ENCODE measurements at regions not wholly inside any gene's neighbourhood (a gene's known extent, or its start where the extent isn't known, plus 50 kb on each side); places are given as distances from the start of the nearest gene placed in this dataset.

DNA sequence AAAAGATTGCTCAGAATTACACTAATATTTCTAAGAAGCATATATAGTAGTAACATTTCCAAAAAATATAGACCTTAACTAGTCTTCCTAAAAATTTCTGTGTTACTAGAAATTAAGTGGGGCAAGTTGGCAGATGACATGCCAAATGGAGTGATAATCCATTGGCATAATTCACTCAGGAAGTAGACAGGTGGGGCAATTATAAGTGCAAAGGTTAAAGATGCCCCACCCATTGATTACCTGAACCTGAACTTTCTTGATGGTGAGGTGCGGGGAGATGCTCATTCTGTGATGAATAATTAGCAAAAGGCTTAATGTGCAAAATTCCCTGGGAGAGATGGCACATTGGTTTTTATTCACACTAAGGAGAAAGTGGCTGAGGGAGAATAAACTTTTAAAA is 145.8 kb upstream of the RASGEF1B start:
- TF ChIP-seq, protein P1, sequence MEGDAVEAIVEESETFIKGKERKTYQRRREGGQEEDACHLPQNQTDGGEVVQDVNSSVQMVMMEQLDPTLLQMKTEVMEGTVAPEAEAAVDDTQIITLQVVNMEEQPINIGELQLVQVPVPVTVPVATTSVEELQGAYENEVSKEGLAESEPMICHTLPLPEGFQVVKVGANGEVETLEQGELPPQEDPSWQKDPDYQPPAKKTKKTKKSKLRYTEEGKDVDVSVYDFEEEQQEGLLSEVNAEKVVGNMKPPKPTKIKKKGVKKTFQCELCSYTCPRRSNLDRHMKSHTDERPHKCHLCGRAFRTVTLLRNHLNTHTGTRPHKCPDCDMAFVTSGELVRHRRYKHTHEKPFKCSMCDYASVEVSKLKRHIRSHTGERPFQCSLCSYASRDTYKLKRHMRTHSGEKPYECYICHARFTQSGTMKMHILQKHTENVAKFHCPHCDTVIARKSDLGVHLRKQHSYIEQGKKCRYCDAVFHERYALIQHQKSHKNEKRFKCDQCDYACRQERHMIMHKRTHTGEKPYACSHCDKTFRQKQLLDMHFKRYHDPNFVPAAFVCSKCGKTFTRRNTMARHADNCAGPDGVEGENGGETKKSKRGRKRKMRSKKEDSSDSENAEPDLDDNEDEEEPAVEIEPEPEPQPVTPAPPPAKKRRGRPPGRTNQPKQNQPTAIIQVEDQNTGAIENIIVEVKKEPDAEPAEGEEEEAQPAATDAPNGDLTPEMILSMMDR (conservative IDR thresholded peaks at IDR 0.05 in 1 of 2, IDR thresholded peaks at IDR 0.05 in 1 of 2; ENCODE audit: low read depth in 1 of 2, low read length in 2 of 2), result no peak
- TF ChIP-seq EZH2 (IDR thresholded peaks at IDR 0.05; ENCODE audit: low read length, missing control alignments), result no peak
